HCT116 (cell line): ENCODE measurements at regions not wholly inside any gene's neighbourhood (a gene's known extent, or its start where the extent isn't known, plus 50 kb on each side); places are given as distances from the start of the nearest gene placed in this dataset.

Source experiments
- EZH2 ChIP-seq: fragments of 200-600 bp; sonication (generic); IDR thresholded peaks from 2 replicates; pipeline ENCODE4 v1.6.1; 2017; ENCODE audit warnings: antibody characterized with exemption, mixed run types
- POLR2A ChIP-seq: IDR thresholded peaks from 2 replicates; pipeline ENCODE4 v1.7.0; 2011; ENCODE audit warnings: borderline replicate concordance; ENCODE audit not compliant: insufficient read depth, insufficient read length; ENCODE audit errors: extremely low read depth
- POLR2AphosphoS5 ChIP-seq: IDR thresholded peaks from 2 replicates; pipeline ENCODE4 v1.6.1; 2011; ENCODE audit warnings: mild to moderate bottlenecking, low read depth, low read length, moderate library complexity
- ZNF274 ChIP-seq: fragments of 200-500 bp; sonication (Bioruptor generic); IDR thresholded peaks from 2 replicates; pipeline ENCODE4 v1.6.1; 2014; ENCODE audit warnings: mild to moderate bottlenecking, low read depth, low read length, inconsistent platforms
- TF ChIP-seq, protein P1 (sequence below), 3 experiments: fragments of 200-600 bp in 1 of 3; sonication (generic) in 1 of 3; IDR thresholded peaks in 2 of 3; conservative IDR thresholded peaks in 1 of 3; 2 replicates each; pipeline ENCODE4 v1.5.1; 2012 to 2017; ENCODE audit warnings: low read depth in 2 of 3, low read length in 2 of 3, antibody characterized with exemption in 1 of 3, borderline replicate concordance in 1 of 3, control low read depth in 1 of 3, mild to moderate bottlenecking in 1 of 3, mixed read lengths in 1 of 3, mixed run types in 1 of 3, moderate library complexity in 1 of 3; ENCODE audit not compliant: insufficient read depth in 1 of 3
- TF ChIP-seq, protein P2 (sequence below): IDR thresholded peaks from 2 replicates; pipeline ENCODE4 v1.6.1; 2012; ENCODE audit warnings: low read depth
- TF ChIP-seq, protein P3 (sequence below): IDR thresholded peaks from 2 replicates; pipeline ENCODE4 v1.6.1; 2011; ENCODE audit warnings: mild to moderate bottlenecking, low read length, moderate library complexity; ENCODE audit not compliant: insufficient replicate concordance; ENCODE audit errors: extremely low read depth

DNA sequence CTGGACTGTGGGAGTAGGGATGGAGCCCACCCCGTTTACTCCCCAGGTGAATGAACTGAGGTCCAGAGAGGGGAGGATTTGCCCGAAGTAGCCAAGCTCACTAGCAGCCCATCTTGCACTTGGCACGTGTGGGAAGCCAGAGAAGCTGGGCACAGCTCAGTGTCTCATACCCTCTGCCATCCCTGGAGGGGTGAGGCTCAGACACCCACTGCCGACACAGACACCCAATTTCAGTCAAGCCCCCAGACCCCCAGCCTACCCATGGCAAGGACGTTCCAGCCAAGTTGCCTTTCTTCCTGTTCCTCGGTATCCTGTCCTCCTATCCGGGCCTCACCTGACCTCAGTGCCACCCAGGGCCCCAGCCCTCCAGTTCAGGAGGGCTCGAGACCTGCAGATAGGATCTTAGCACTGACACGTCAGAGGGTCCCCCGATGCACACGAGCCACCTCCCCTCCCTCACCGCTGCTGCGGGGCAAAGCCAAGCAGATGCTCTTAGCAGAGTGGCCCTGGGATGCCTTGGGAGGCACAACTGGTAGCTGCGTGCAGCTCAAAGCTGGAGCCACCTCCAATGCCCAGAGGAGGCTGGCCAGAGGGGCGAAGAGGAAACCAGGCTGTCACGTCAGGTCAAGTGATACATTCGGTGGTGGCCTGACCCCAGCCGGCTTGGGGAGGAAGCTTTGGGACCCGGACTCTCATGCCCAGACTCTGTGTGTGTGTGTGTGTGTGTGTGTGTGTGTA, 90.4 kb upstream of the TNRC6C start:
- TF ChIP-seq, protein P1, sequence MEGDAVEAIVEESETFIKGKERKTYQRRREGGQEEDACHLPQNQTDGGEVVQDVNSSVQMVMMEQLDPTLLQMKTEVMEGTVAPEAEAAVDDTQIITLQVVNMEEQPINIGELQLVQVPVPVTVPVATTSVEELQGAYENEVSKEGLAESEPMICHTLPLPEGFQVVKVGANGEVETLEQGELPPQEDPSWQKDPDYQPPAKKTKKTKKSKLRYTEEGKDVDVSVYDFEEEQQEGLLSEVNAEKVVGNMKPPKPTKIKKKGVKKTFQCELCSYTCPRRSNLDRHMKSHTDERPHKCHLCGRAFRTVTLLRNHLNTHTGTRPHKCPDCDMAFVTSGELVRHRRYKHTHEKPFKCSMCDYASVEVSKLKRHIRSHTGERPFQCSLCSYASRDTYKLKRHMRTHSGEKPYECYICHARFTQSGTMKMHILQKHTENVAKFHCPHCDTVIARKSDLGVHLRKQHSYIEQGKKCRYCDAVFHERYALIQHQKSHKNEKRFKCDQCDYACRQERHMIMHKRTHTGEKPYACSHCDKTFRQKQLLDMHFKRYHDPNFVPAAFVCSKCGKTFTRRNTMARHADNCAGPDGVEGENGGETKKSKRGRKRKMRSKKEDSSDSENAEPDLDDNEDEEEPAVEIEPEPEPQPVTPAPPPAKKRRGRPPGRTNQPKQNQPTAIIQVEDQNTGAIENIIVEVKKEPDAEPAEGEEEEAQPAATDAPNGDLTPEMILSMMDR (IDR thresholded peaks at IDR 0.05 in 2 of 3, conservative IDR thresholded peaks at IDR 0.05 in 1 of 3; ENCODE audit: borderline replicate concordance in 1 of 3, insufficient read depth in 1 of 3, low read depth in 2 of 3, low read length in 2 of 3) = no peak
- TF ChIP-seq, protein P2, sequence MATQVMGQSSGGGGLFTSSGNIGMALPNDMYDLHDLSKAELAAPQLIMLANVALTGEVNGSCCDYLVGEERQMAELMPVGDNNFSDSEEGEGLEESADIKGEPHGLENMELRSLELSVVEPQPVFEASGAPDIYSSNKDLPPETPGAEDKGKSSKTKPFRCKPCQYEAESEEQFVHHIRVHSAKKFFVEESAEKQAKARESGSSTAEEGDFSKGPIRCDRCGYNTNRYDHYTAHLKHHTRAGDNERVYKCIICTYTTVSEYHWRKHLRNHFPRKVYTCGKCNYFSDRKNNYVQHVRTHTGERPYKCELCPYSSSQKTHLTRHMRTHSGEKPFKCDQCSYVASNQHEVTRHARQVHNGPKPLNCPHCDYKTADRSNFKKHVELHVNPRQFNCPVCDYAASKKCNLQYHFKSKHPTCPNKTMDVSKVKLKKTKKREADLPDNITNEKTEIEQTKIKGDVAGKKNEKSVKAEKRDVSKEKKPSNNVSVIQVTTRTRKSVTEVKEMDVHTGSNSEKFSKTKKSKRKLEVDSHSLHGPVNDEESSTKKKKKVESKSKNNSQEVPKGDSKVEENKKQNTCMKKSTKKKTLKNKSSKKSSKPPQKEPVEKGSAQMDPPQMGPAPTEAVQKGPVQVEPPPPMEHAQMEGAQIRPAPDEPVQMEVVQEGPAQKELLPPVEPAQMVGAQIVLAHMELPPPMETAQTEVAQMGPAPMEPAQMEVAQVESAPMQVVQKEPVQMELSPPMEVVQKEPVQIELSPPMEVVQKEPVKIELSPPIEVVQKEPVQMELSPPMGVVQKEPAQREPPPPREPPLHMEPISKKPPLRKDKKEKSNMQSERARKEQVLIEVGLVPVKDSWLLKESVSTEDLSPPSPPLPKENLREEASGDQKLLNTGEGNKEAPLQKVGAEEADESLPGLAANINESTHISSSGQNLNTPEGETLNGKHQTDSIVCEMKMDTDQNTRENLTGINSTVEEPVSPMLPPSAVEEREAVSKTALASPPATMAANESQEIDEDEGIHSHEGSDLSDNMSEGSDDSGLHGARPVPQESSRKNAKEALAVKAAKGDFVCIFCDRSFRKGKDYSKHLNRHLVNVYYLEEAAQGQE = no peak
- TF ChIP-seq POLR2AphosphoS5 (no peak), EZH2 (no peak), POLR2A (no peak), ZNF274 (no peak)
- TF ChIP-seq, protein P3, sequence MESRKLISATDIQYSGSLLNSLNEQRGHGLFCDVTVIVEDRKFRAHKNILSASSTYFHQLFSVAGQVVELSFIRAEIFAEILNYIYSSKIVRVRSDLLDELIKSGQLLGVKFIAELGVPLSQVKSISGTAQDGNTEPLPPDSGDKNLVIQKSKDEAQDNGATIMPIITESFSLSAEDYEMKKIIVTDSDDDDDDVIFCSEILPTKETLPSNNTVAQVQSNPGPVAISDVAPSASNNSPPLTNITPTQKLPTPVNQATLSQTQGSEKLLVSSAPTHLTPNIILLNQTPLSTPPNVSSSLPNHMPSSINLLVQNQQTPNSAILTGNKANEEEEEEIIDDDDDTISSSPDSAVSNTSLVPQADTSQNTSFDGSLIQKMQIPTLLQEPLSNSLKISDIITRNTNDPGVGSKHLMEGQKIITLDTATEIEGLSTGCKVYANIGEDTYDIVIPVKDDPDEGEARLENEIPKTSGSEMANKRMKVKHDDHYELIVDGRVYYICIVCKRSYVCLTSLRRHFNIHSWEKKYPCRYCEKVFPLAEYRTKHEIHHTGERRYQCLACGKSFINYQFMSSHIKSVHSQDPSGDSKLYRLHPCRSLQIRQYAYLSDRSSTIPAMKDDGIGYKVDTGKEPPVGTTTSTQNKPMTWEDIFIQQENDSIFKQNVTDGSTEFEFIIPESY = no peak
